ENCODE measurements at regions not wholly inside any gene's neighbourhood (a gene's known extent, or its start where the extent isn't known, plus 50 kb on each side); places are given as distances from the start of the nearest gene placed in this dataset.

- TF ChIP-seq CTCF (IDR thresholded peaks at IDR 0.05) (no peak), POLR2A (IDR thresholded peaks at IDR 0.05; ENCODE audit: low read depth) (no peak), POLR2AphosphoS5 (IDR thresholded peaks at IDR 0.05) (no peak)
These were observed 146.8 kb downstream of the GJA1 start for GRCh38 chr6:121582262-121582661.
